HL-60/S4 treated with phorbol 12-myristate 13-acetate at 8.2 ng/mL for 4 days and 3 days (cell line): ENCODE measurements at regions not wholly inside any gene's neighbourhood (a gene's known extent, or its start where the extent isn't known, plus 50 kb on each side); places are given as distances from the start of the nearest gene placed in this dataset.

Source experiments
- in situ Hi-C: fragments of 300-500 bp; cut with MboI; formaldehyde crosslinking; loops from 2 replicates; pipeline ENCODE4 v1.15.0; 2022; ENCODE audit warnings: low sequenced_read_pairs

GRCh38 chr11:11140510-11140909 lies 212.5 kb downstream of the CSNK2A3 start:
- in situ Hi-C loops = no loop called here

- in situ Hi-C loops = no loop called here
Measured at GRCh38 chr11:11137339-11137738, 215.7 kb downstream of the CSNK2A3 start.

- in situ Hi-C loops = no loop called here
Measured at GRCh38 chr11:11135820-11136476, 217.1 kb downstream of the CSNK2A3 start.

- in situ Hi-C loops = no loop called here
Measured at GRCh38 chr11:11129118-11129517, 223.9 kb downstream of the CSNK2A3 start.

GRCh38 chr11:11125618-11126017 lies 227.4 kb downstream of the CSNK2A3 start:
- in situ Hi-C loops = no loop called here

- in situ Hi-C loops = no loop called here
Measured at GRCh38 chr11:11122749-11123148, 230.3 kb downstream of the CSNK2A3 start.

- in situ Hi-C loops = no loop called here
Measured at GRCh38 chr11:11119917-11120316, 233.1 kb downstream of the CSNK2A3 start.

GRCh38 chr11:11117730-11118129 lies 235.3 kb downstream of the CSNK2A3 start:
- in situ Hi-C loops = no loop called here

GRCh38 chr11:11115475-11115874 lies 237.6 kb downstream of the CSNK2A3 start:
- in situ Hi-C loops = no loop called here

- in situ Hi-C loops = no loop called here
Measured at GRCh38 chr11:11113626-11114025, 239.4 kb downstream of the CSNK2A3 start.

- in situ Hi-C loops = no loop called here
Measured at GRCh38 chr11:11108026-11108425, 245.0 kb downstream of the CSNK2A3 start.

- in situ Hi-C loops = no loop called here
Measured at GRCh38 chr11:11107076-11107723, 245.8 kb downstream of the CSNK2A3 start.

GRCh38 chr11:11105361-11105760 lies 247.5 kb upstream of the ZBED5 start:
- in situ Hi-C loops = no loop called here

GRCh38 chr11:11095831-11096723 lies 238.2 kb upstream of the ZBED5 start:
- in situ Hi-C loops = no loop called here

GRCh38 chr11:11090495-11090894 lies 232.6 kb upstream of the ZBED5 start:
- in situ Hi-C loops = no loop called here

- in situ Hi-C loops = no loop called here
Measured at GRCh38 chr11:11089805-11090204, 232.0 kb upstream of the ZBED5 start.

- in situ Hi-C loops = no loop called here
Measured at GRCh38 chr11:11086979-11087378, 229.1 kb upstream of the ZBED5 start.

- in situ Hi-C loops = no loop called here
Measured at GRCh38 chr11:11085580-11085979, 227.7 kb upstream of the ZBED5 start.

GRCh38 chr11:11084337-11084736 lies 226.5 kb upstream of the ZBED5 start:
- in situ Hi-C loops = no loop called here

- in situ Hi-C loops = no loop called here
Measured at GRCh38 chr11:11083441-11083840, 225.6 kb upstream of the ZBED5 start.

- in situ Hi-C loops = no loop called here
Measured at GRCh38 chr11:11082646-11083045, 224.8 kb upstream of the ZBED5 start.

- in situ Hi-C loops = no loop called here
Measured at GRCh38 chr11:11081776-11082175, 223.9 kb upstream of the ZBED5 start.
